ENCODE measurements at regions not wholly inside any gene's neighbourhood (a gene's known extent, or its start where the extent isn't known, plus 50 kb on each side); places are given as distances from the start of the nearest gene placed in this dataset.
"Not testable (repeated sequence)": the region's sequence is repeated elsewhere in the genome, so short reads cannot be mapped to it uniquely, and the experiment has no call there.

- no peak for FAIRE-seq
- DNase-seq (ENCODE audit: low spot score), result no peak
Measured at GRCh38 chr2:116761864-116762263, 1052.6 kb upstream of the DDX18 start.

GRCh38 chr2:116769514-116769913 is 1045.0 kb upstream of the DDX18 start:
- DNase-seq (ENCODE audit: low spot score) (no peak), FAIRE-seq (no peak)

GRCh38 chr2:116776556-116776955 is 1037.9 kb upstream of the DDX18 start:
- no peak for FAIRE-seq
- no peak for DNase-seq (ENCODE audit: low spot score)

GRCh38 chr2:116787848-116788247 is 1026.6 kb upstream of the DDX18 start:
- no peak for DNase-seq (ENCODE audit: low spot score)
- FAIRE-seq, result no peak

GRCh38 chr2:116802671-116803070 is 1011.8 kb upstream of the DDX18 start:
- DNase-seq (ENCODE audit: low spot score), result no peak
- no peak for FAIRE-seq

- no peak for FAIRE-seq
- DNase-seq (ENCODE audit: low spot score), result no peak
Measured at GRCh38 chr2:116804901-116805300, 1009.6 kb upstream of the DDX18 start.

- FAIRE-seq; DNase-seq (ENCODE audit: low spot score): not testable (repeated sequence)
Measured at GRCh38 chr2:116806505-116806904, 1008.0 kb upstream of the DDX18 start.

- DNase-seq (ENCODE audit: low spot score), result no peak
- FAIRE-seq, result no peak
Measured at GRCh38 chr2:116809109-116809508, 1005.4 kb upstream of the DDX18 start.

GRCh38 chr2:116810071-116810470 is 1004.4 kb upstream of the DDX18 start:
- FAIRE-seq, result no peak

GRCh38 chr2:116810645-116811044 is 1003.8 kb upstream of the DDX18 start:
- FAIRE-seq (no peak), DNase-seq (ENCODE audit: low spot score) (peak; percentile 25)

More at GRCh38 chr2:116810071-116810470, 1004.4 kb upstream of the DDX18 start:
- DNase-seq (ENCODE audit: low spot score), result no peak

GRCh38 chr2:116819355-116819754 is 995.1 kb upstream of the DDX18 start:
- DNase-seq (ENCODE audit: low spot score) (no peak), FAIRE-seq (no peak)

GRCh38 chr2:116820986-116821385 is 993.5 kb upstream of the DDX18 start:
- DNase-seq (ENCODE audit: low spot score) (no peak), FAIRE-seq (no peak)

- FAIRE-seq; DNase-seq (ENCODE audit: low spot score): not testable (repeated sequence)
Measured at GRCh38 chr2:116829543-116829942, 984.9 kb upstream of the DDX18 start.

GRCh38 chr2:116832148-116832547 is 982.3 kb upstream of the DDX18 start:
- DNase-seq (ENCODE audit: low spot score), result no peak
- FAIRE-seq, result no peak

- DNase-seq (ENCODE audit: low spot score), result no peak
- FAIRE-seq, result no peak
Measured at GRCh38 chr2:116833052-116833451, 981.4 kb upstream of the DDX18 start.

GRCh38 chr2:116842164-116842563 is 972.3 kb upstream of the DDX18 start:
- no peak for FAIRE-seq
- no peak for DNase-seq (ENCODE audit: low spot score)

GRCh38 chr2:116859708-116860107 is 954.8 kb upstream of the DDX18 start:
- no peak for DNase-seq (ENCODE audit: low spot score)
- peak; percentile 5 for FAIRE-seq

- FAIRE-seq, result no peak
Measured at GRCh38 chr2:116874021-116874420, 940.5 kb upstream of the DDX18 start.

GRCh38 chr2:116877274-116877673 is 937.2 kb upstream of the DDX18 start:
- no peak for DNase-seq (ENCODE audit: low spot score)
- no peak for FAIRE-seq

More at GRCh38 chr2:116874021-116874420, 940.5 kb upstream of the DDX18 start:
- no peak for DNase-seq (ENCODE audit: low spot score)

- FAIRE-seq, result no peak
- no peak for DNase-seq (ENCODE audit: low spot score)
Measured at GRCh38 chr2:116877944-116878343, 936.5 kb upstream of the DDX18 start.

GRCh38 chr2:116879650-116880160 is 934.8 kb upstream of the DDX18 start:
- DNase-seq (ENCODE audit: low spot score), result no peak
- FAIRE-seq, result no peak

GRCh38 chr2:116891191-116891590 is 923.3 kb upstream of the DDX18 start:
- DNase-seq (ENCODE audit: low spot score) (no peak), FAIRE-seq (no peak)

GRCh38 chr2:116911540-116911939 is 903.0 kb upstream of the DDX18 start:
- no peak for FAIRE-seq

GRCh38 chr2:116915673-116916072 is 898.8 kb upstream of the DDX18 start:
- no peak for DNase-seq (ENCODE audit: low spot score)
- FAIRE-seq, result no peak

More at GRCh38 chr2:116911540-116911939, 903.0 kb upstream of the DDX18 start:
- no peak for DNase-seq (ENCODE audit: low spot score)

All from urothelium cell line (cell line).